ENCODE measurements at regions not wholly inside any gene's neighbourhood (a gene's known extent, or its start where the extent isn't known, plus 50 kb on each side); places are given as distances from the start of the nearest gene placed in this dataset.
"Not testable (repeated sequence)": the region's sequence is repeated elsewhere in the genome, so short reads cannot be mapped to it uniquely, and the experiment has no call there.

DNA sequence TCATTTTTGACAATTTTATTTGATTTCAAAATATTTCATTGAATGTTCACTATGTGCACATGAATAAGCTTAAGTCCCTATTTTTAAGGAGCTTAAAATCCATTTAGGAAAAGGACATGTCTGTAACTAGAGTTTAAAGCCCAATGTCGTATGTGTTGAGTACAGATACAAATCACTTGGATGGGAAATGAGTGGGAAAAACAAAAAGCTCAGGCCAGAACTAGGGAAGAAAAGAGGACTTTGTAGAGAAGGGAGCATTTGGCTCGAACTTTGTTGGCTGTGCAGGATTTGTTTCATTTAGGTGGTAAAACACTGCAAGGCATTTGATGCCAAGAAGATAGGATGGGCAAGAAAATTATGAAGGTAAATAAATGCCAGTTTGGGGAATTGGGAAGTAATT, 653.1 kb upstream of the KCNMB2 start:
- Mint-ChIP-seq H3K9me3 (peaks cover 3% of the 10 kb centered on the region), H3K36me3 (ENCODE audit: low read depth) (no peaks in the 10 kb centered on the region), H3K27ac (no peak overlapping the region), H3K27me3 (ENCODE audit: low read depth) (no peaks in the 10 kb centered on the region), H3K4me1 (ENCODE audit: low read depth) (peaks cover 9% of the 10 kb centered on the region), H3K4me3 (no peak overlapping the region)

DNA sequence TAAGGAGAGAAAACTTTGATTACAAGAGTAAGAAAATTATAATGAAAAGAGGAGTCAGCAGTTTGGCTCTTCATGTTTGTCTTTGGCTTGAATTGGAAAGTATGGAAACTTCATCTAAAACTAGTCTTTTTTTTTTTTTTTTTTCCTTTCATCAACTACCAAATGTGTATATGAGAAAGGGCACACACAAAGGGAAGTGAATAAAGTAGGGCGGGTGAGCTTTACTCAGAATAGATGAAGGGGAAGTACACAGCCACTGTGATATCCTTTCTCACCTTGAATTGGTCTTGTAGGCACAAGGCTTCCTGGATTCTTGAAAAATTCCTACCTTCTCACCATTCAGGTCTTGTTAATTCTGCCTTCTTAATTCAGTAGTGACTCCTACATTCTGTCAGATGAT, 652.3 kb upstream of the KCNMB2 start:
- H3K9me3 Mint-ChIP-seq = peaks cover 4% of the 10 kb centered on the region
- H3K27ac Mint-ChIP-seq = no peak overlapping the region
- no peaks in the 10 kb centered on the region for H3K27me3 Mint-ChIP-seq (ENCODE audit: low read depth)
- H3K4me1 Mint-ChIP-seq (ENCODE audit: low read depth) = peaks cover 9% of the 10 kb centered on the region
- H3K4me3 Mint-ChIP-seq = no peak overlapping the region
- no peaks in the 10 kb centered on the region for H3K36me3 Mint-ChIP-seq (ENCODE audit: low read depth)

DNA sequence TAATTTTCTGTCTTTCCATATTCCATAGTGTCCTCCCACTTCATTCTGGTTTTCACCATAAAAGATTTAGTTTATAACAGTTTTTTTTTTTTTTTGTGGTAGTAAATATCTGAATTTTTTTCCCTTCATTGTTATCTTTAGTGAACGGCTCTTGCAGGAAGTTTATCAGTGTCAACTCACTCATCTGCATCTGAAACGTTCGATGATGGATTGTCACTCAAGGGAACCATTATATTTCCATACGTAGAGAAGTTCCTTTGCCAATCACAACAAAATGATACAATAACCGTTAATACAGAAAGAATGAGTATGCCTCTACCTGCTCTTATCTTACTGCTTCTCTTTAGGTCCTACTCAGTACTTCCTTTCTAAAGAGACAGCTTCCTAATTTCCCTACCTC, 651.2 kb upstream of the KCNMB2 start:
- peaks cover 3% of the 10 kb centered on the region for H3K9me3 Mint-ChIP-seq
- no peaks in the 10 kb centered on the region for H3K36me3 Mint-ChIP-seq (ENCODE audit: low read depth)
- no peak overlapping the region for H3K4me3 Mint-ChIP-seq
- peaks cover 9% of the 10 kb centered on the region for H3K4me1 Mint-ChIP-seq (ENCODE audit: low read depth)
- H3K27me3 Mint-ChIP-seq (ENCODE audit: low read depth) = no peaks in the 10 kb centered on the region
- H3K27ac Mint-ChIP-seq = no peak overlapping the region

DNA sequence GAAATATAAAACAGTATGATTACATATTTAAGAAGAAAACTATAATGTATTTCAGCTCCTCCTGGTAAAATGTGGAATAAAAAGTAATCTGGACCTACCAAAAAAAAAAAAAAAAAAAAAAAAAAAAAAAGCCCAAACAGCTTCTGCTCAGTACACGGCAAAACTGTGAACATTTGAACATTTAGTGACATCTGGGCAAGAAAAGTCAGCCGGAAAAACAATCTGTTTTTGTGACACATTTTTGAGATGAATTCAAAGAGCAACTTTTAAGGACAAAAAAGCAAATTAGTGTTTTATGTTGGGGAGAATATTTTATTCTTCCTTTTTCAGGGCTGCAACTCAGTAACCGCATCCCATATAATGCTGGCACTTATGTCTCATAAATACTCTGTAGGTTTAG, 649.7 kb upstream of the KCNMB2 start:
- H3K4me1 Mint-ChIP-seq (ENCODE audit: low read depth) = peaks cover 9% of the 10 kb centered on the region
- H3K27me3 Mint-ChIP-seq (ENCODE audit: low read depth) = no peaks in the 10 kb centered on the region
- peaks cover 3% of the 10 kb centered on the region for H3K9me3 Mint-ChIP-seq
- H3K27ac Mint-ChIP-seq = no peak overlapping the region
- no peak overlapping the region for H3K4me3 Mint-ChIP-seq
- H3K36me3 Mint-ChIP-seq (ENCODE audit: low read depth) = no peaks in the 10 kb centered on the region

DNA sequence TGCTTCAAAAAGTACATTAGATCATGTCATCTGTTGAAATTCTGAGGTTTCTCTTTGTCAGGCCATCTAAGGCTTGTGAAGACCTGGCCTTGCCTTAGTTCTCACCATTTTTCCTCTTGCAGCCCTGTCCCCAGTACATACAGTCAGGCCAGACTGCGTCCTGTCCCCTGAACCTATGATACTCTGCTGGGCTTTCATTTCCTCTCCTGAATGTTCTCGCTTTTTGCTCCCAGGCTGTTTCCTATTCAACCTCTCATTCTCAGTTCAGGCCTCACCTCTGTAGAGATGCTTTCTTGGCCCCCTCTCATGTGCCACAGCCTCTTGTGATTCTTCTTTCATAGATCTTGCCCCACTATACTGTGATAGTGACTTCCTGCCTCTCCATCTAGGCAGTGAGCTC, 648.8 kb upstream of the KCNMB2 start:
- peaks cover 9% of the 10 kb centered on the region for H3K4me1 Mint-ChIP-seq (ENCODE audit: low read depth)
- no peak overlapping the region for H3K4me3 Mint-ChIP-seq
- peaks cover 3% of the 10 kb centered on the region for H3K9me3 Mint-ChIP-seq
- H3K27ac Mint-ChIP-seq = no peak overlapping the region
- H3K36me3 Mint-ChIP-seq (ENCODE audit: low read depth) = no peaks in the 10 kb centered on the region
- no peaks in the 10 kb centered on the region for H3K27me3 Mint-ChIP-seq (ENCODE audit: low read depth)

DNA sequence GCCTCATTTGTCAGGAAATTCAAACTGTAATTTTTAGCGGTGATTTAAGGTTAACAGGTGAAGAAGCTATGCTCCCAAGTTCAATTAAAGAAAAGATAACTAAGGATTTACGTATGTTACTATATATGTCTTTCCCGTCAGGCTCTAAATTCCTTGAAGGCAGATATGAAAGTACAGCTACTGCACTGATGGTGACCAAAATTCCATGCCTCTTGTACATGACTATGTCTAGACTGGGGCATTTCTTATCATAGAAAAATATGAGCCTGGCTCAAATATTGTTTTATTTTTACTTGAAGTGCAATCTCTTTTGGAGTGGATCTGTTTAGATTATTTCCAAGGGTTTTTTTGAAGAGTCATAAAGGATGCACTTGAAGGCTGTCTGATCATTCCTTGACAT, 647.1 kb upstream of the KCNMB2 start:
- Mint-ChIP-seq H3K4me3 (no peak overlapping the region), H3K4me1 (ENCODE audit: low read depth) (peaks cover under 1% of the 10 kb centered on the region), H3K36me3 (ENCODE audit: low read depth) (no peaks in the 10 kb centered on the region), H3K9me3 (peaks cover 3% of the 10 kb centered on the region), H3K27ac (no peak overlapping the region), H3K27me3 (ENCODE audit: low read depth) (no peaks in the 10 kb centered on the region)

DNA sequence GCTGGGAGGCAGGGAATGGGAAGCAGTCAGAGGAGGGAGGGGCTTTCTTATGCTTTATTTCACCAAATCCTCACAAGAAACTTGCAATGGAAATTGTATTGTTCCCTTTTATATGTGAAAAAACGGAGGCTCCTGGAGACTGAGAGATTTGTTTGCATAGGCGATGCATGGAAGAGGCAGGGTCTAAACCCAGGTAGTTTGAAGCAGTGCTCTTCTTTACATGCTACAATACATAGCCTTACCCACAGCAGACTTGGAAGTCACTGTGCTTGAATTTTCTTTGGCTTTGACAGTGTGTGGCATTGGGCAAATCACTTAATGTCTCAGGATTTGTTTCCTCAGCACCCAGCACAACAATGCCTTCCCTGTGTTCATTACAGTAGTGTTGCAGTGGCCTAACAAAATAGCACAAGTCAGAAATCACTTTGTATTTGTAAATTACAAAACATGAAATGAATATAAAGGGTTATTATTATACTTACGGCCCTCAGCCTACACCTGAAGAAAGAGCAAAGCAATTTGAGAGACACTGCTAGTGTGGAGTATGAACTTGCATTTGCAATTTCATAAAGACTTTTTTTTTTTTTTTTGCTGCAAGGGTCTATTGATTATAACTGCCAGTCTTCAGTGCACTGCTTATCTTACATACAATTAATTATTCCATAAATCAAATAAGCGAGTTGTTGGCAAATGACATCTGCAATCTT, 646.4 kb upstream of the KCNMB2 start:
- Mint-ChIP-seq H3K4me3 (no peak overlapping the region), H3K27ac (no peak overlapping the region), H3K36me3 (ENCODE audit: low read depth) (no peaks in the 10 kb centered on the region), H3K27me3 (ENCODE audit: low read depth) (no peaks in the 10 kb centered on the region), H3K9me3 (peaks cover 3% of the 10 kb centered on the region), H3K4me1 (ENCODE audit: low read depth) (no peaks in the 10 kb centered on the region)

DNA sequence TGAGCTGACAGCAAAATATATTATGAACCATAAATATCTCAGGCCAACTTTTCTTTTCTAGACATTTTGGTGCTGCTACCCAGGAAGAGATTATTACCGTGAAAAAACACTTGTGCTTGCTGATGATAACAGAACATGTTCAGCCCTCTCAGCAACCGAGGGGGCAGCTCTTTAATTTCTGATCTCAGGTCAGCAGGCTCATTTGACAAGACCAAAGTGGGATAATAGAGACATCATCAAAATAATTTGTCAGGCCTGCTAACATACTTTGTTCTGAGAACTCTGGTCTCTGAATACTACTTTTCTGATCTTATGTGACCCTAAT, 645.9 kb upstream of the KCNMB2 start:
- Mint-ChIP-seq H3K36me3 (ENCODE audit: low read depth) (no peaks in the 10 kb centered on the region), H3K9me3 (peaks cover 3% of the 10 kb centered on the region), H3K4me3 (no peak overlapping the region), H3K27ac (no peak overlapping the region), H3K27me3 (ENCODE audit: low read depth) (no peaks in the 10 kb centered on the region), H3K4me1 (ENCODE audit: low read depth) (no peaks in the 10 kb centered on the region)

DNA sequence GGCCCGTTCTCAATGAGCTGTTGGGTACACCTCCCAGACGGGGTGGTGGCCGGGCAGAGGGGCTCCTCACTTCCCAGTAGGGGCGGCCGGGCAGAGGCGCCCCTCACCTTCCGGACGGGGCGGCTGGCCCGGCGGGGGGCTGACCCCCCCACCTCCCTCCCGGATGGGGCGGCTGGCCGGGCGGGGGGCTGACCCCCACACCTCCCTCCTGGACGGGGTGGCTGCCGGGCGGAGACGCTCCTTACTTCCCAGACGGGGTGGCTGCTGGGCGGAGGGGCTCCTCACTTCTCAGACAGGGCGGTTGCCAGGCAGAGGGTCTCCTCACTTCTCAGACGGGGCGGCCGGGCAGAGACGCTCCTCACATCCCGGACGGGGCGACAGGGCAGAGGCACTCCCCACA, 644.7 kb upstream of the KCNMB2 start:
- not testable (repeated sequence) for H3K27ac Mint-ChIP-seq; H3K27me3 Mint-ChIP-seq (ENCODE audit: low read depth); H3K4me3 Mint-ChIP-seq

DNA sequence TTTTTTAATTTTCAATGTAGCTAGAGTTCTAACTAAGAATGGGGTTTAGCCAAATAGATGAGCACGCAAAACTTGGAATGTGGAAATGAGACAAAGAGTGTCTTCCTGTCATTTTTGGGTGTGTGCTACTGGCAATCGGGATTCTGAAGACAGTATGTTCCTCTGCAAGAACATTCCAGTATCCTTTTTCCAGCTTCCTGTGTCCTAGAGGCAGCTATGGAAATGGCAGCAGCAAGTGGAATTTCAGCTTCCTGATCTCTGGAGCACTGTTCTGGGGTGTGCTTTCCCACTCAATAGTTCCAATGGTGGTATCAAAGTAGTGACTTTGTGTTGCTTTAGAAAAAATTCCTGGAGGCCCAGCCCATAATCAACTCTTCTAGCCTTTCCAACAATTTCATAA, 642.9 kb upstream of the KCNMB2 start:
- Mint-ChIP-seq H3K4me3 (no peak overlapping the region), H3K27ac (no peak overlapping the region), H3K9me3 (peaks cover under 1% of the 10 kb centered on the region), H3K27me3 (ENCODE audit: low read depth) (no peaks in the 10 kb centered on the region), H3K36me3 (ENCODE audit: low read depth) (no peaks in the 10 kb centered on the region), H3K4me1 (ENCODE audit: low read depth) (no peaks in the 10 kb centered on the region)

More for the DNA sequence above, 644.7 kb upstream of the KCNMB2 start:
- not testable (repeated sequence) for H3K36me3 Mint-ChIP-seq (ENCODE audit: low read depth); H3K9me3 Mint-ChIP-seq; H3K4me1 Mint-ChIP-seq (ENCODE audit: low read depth)

DNA sequence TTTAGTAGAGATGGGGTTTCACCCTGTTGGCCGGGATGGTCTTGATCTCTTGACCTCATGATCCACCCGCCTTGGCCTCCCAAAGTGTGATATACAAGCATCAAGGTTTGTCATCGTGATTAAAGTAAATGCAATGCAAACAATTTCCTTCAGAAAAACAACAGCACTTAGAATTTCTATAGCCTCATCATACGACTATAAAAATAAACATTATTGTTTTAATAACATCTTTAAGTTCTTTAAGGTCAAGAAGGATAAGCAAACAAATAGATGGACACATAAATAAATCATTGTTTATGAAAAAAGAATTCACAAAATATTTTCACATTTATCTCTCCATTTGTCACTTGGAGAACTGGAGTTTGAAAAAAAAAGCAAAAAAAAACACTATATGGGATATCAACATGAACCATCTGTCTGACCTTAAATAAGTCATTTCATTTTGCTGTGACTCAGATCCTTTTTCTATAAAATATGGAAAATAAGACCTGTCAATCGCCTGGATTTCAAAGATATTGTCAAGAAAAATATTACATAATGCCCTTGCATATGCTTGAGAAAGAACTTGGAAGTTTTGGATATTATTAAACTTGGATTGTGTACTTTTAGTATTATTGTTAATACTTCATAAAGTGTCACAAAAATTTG, 642.0 kb upstream of the KCNMB2 start:
- Mint-ChIP-seq H3K27ac (no peak overlapping the region), H3K27me3 (ENCODE audit: low read depth) (no peaks in the 10 kb centered on the region), H3K4me1 (ENCODE audit: low read depth) (no peaks in the 10 kb centered on the region), H3K9me3 (no peaks in the 10 kb centered on the region), H3K36me3 (ENCODE audit: low read depth) (no peaks in the 10 kb centered on the region), H3K4me3 (no peak overlapping the region)

DNA sequence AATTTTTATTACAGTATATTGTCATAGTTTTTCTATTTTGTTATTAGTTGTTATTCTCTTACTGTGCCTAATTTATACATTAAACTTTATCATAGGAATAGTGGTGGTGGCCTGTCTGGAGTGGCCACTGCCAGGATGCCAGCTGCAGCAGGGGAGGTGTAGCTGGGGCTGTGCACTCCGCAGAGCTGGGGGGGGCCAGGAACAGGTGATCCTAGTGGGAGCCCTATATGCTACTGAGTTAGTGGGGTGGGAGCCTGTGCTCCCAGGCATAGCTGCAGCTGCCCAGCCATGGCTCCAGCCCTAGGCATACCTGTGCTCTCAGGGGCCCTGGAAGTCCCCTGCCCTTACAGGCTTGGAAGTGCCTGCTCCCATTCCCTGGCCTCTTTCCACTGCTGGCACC, 638.1 kb upstream of the KCNMB2 start:
- no peaks in the 10 kb centered on the region for H3K4me1 Mint-ChIP-seq (ENCODE audit: low read depth)
- no peaks in the 10 kb centered on the region for H3K36me3 Mint-ChIP-seq (ENCODE audit: low read depth)

DNA sequence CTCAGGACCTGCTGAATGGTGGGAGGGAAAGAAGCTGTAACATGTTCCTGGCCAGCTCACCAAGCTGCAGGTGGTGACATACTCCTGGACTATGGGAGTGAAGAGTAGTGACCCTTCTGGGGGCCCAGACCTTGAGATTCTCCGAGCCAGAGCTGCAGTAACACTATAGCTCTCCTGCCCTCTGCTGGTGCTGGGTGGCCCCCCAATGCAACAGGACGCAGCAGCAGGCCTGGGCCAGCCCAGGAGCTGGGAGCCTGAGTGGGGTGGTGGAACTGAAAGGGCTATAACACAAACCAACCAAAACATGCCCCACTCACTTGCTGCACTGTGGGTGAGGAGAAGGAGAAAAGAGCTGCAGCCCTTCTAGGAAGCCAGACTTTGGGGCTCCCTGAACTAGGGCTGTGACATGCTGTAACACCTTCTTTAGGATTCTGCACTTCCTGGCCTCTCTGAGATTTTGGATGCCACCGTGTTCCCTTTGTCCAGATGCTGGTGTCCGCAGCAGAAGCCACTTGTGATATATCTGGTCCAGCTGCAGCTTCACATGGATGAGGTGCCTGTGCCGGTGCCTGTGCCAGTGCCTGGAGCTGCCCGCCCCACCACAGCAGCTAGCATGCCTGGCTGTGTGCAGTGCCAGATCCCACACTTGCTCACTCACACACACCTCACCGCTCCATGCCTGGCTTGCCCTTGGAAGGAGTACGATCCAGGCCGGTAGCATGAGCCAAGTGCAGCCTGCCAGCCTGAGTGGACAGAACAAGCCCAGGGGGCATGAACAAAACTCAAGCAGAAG, 636.8 kb upstream of the KCNMB2 start:
- peaks cover 5% of the 10 kb centered on the region for H3K9me3 Mint-ChIP-seq
- no peaks in the 10 kb centered on the region for H3K4me1 Mint-ChIP-seq (ENCODE audit: low read depth)
- H3K4me3 Mint-ChIP-seq = no peak overlapping the region
- H3K27me3 Mint-ChIP-seq (ENCODE audit: low read depth) = no peaks in the 10 kb centered on the region
- no peak overlapping the region for H3K27ac Mint-ChIP-seq
- no peaks in the 10 kb centered on the region for H3K36me3 Mint-ChIP-seq (ENCODE audit: low read depth)

More for the DNA sequence above, 638.1 kb upstream of the KCNMB2 start:
- Mint-ChIP-seq H3K9me3 (peaks cover 5% of the 10 kb centered on the region), H3K27ac (no peak overlapping the region), H3K4me3 (no peak overlapping the region), H3K27me3 (ENCODE audit: low read depth) (no peaks in the 10 kb centered on the region)

DNA sequence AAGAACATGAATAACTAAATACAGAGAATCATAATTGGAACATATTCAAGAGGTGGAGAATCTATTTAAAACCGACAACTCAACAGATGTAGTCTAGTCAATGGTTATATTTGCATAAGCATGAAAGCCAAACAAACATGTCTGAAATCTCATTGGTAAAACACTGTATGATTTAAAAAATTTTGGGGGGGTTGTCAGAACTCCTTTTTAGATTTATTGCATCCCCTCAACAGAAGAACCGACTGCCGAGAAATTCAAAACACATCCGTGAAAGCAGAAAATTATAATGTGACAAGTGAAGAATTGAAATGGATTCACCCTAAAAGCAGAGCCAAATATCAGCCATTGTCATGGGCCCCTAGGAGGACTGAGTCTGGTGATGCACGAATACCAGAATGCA, 633.4 kb upstream of the KCNMB2 start:
- H3K27ac Mint-ChIP-seq = no peak overlapping the region
- peaks cover 5% of the 10 kb centered on the region for H3K9me3 Mint-ChIP-seq
- H3K27me3 Mint-ChIP-seq (ENCODE audit: low read depth) = no peaks in the 10 kb centered on the region
- H3K4me1 Mint-ChIP-seq (ENCODE audit: low read depth) = no peaks in the 10 kb centered on the region
- H3K36me3 Mint-ChIP-seq (ENCODE audit: low read depth) = no peaks in the 10 kb centered on the region
- H3K4me3 Mint-ChIP-seq = no peak overlapping the region

DNA sequence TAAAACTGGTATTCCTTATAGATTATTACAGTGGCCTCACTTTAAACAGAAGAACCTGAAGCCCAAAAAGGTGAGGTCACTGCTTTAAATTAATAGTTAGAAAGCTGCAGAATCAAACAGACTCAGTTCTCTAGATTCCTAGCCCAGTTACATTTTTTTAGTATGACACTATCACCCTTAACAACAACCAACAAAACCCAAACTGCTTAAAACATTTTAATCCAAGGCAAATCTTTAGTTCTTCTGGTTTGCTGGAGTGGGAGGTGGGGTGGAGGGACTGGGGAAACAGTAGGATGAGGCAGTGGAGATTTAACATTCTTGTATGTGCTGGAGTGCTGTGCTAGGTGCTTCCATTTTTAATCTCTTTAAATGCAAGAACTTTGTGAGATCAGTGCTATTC, 631.6 kb upstream of the KCNMB2 start:
- H3K4me1 Mint-ChIP-seq (ENCODE audit: low read depth) = no peaks in the 10 kb centered on the region
- H3K36me3 Mint-ChIP-seq (ENCODE audit: low read depth) = peaks cover under 1% of the 10 kb centered on the region
- no peak overlapping the region for H3K27ac Mint-ChIP-seq
- no peak overlapping the region for H3K4me3 Mint-ChIP-seq
- H3K9me3 Mint-ChIP-seq = peaks cover 5% of the 10 kb centered on the region
- H3K27me3 Mint-ChIP-seq (ENCODE audit: low read depth) = no peaks in the 10 kb centered on the region
